A673 (cell line): ENCODE measurements at regions not wholly inside any gene's neighbourhood (a gene's known extent, or its start where the extent isn't known, plus 50 kb on each side); places are given as distances from the start of the nearest gene placed in this dataset.

Experiments
- BruUV-seq: library from RNA; stranded (reverse); fragments of 400-500 nt; replicated peaks from 2 replicates; lab custom pipeline; 2021; lab: Mats Ljungman, UMichigan
- CTCF ChIA-PET: fragments of 300-600 bp; sonication (Branson Sonifier 250); formaldehyde crosslinking; loops from one replicate; lab custom pipeline; 2022; ENCODE audit warnings: antibody characterized with exemption; lab: Charles Lee
- POLR2A ChIA-PET: fragments of 300-600 bp; sonication (Branson Sonifier 250); formaldehyde crosslinking; loops from one replicate; lab custom pipeline; 2022; ENCODE audit warnings: antibody characterized with exemption; ENCODE audit not compliant: low non-redundant PET; lab: Charles Lee
- DNase-seq: peaks from one replicate; pipeline ENCODE4 v3.0.0-alpha.2; 2015; ENCODE audit warnings: low spot score
- H3K27ac ChIP-seq: fragments of 200-600 bp; sonication (generic); 2 replicates; pipeline ENCODE4 v1.5.1; 2016; ENCODE audit warnings: mixed run types, low read depth, mild to moderate bottlenecking, mixed read lengths, antibody characterized with exemption, low read length; ENCODE audit not compliant: poor library complexity, severe bottlenecking
- H3K27me3 ChIP-seq: fragments of 200-600 bp; sonication (generic); replicated peaks from 2 replicates; pipeline ENCODE4 v1.6.1; 2017; ENCODE audit warnings: mixed run types, low read depth, mild to moderate bottlenecking, mixed read lengths, antibody characterized with exemption, low read length; ENCODE audit not compliant: insufficient read depth, poor library complexity
- H3K36me3 ChIP-seq: fragments of 200-600 bp; sonication (generic); 2 replicates; pipeline ENCODE4 v1.6.1; 2016; ENCODE audit warnings: mixed run types, mild to moderate bottlenecking, mixed read lengths, antibody characterized with exemption, low read length; ENCODE audit not compliant: insufficient read depth, poor library complexity, severe bottlenecking
- H3K4me1 ChIP-seq: fragments of 200-600 bp; sonication (generic); 2 replicates; pipeline ENCODE4 v1.6.1; 2017; ENCODE audit warnings: mixed run types, mild to moderate bottlenecking, mixed read lengths, antibody characterized with exemption, low read length; ENCODE audit not compliant: insufficient read depth, poor library complexity, severe bottlenecking
- H3K4me3 ChIP-seq: fragments of 200-600 bp; sonication (generic); 2 replicates; pipeline ENCODE4 v1.5.1; 2016; ENCODE audit warnings: low read depth, mixed run types, mild to moderate bottlenecking, mixed read lengths, low read length; ENCODE audit not compliant: poor library complexity, severe bottlenecking
- H3K9me3 ChIP-seq: fragments of 200-600 bp; sonication (generic); 2 replicates; pipeline ENCODE4 v1.6.1; 2016; ENCODE audit warnings: mixed run types, low read depth, mild to moderate bottlenecking, mixed read lengths, antibody characterized with exemption, low read length; ENCODE audit not compliant: poor library complexity, severe bottlenecking
- EZH2 ChIP-seq: fragments of 200-600 bp; sonication (generic); IDR thresholded peaks from 2 replicates; pipeline ENCODE4 v1.6.1; 2017; ENCODE audit warnings: borderline replicate concordance, low read depth, mild to moderate bottlenecking, mixed read lengths, antibody characterized with exemption, low read length; ENCODE audit not compliant: poor library complexity, severe bottlenecking
- intact Hi-C: fragments of 100-400 bp; cut with micrococcal nuclease; formaldehyde crosslinking; loops from one replicate; pipeline ENCODE4 v1.10.0; 2022; ENCODE audit not compliant: unreplicated experiment
- TF ChIP-seq, protein P1 (sequence below): fragments of 300-800, 200-600 bp; sonication (generic); conservative IDR thresholded peaks from 2 replicates; pipeline ENCODE4 v1.5.1; 2017; ENCODE audit warnings: low read depth, mild to moderate bottlenecking, antibody characterized with exemption, low read length, moderate library complexity, mixed read lengths

DNA sequence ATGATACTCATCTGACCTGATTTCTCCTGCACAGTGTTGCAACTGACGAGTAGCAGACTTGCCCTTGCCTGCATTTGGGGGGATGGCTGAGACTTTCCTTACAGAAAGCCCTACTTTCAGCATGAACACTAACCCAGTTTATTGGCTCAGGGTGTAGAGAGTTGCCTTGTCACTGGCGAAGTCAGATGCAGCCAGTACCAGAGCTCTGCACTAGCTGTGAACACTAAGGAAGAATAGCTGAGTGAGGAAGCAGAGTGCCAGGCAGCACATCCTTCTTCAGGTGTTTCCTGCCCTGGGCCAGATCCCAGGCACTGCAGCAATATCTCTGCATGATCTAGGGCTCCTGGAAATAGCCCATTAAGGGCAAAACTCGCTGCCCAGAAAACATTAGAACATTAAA, 154.0 kb upstream of the SYNPR start:
- no peaks in the 10 kb centered on the region for H3K9me3 ChIP-seq
- no peak for TF ChIP-seq EZH2
- TF ChIP-seq, protein P1, sequence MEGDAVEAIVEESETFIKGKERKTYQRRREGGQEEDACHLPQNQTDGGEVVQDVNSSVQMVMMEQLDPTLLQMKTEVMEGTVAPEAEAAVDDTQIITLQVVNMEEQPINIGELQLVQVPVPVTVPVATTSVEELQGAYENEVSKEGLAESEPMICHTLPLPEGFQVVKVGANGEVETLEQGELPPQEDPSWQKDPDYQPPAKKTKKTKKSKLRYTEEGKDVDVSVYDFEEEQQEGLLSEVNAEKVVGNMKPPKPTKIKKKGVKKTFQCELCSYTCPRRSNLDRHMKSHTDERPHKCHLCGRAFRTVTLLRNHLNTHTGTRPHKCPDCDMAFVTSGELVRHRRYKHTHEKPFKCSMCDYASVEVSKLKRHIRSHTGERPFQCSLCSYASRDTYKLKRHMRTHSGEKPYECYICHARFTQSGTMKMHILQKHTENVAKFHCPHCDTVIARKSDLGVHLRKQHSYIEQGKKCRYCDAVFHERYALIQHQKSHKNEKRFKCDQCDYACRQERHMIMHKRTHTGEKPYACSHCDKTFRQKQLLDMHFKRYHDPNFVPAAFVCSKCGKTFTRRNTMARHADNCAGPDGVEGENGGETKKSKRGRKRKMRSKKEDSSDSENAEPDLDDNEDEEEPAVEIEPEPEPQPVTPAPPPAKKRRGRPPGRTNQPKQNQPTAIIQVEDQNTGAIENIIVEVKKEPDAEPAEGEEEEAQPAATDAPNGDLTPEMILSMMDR, result no peak
- intact Hi-C loops, result no loop called here
- H3K27me3 ChIP-seq, result no peaks in the 10 kb centered on the region
- ChIA-PET POLR2A (no interaction called here), CTCF (no interaction called here)
- H3K27ac ChIP-seq, result no peak overlapping the region
- H3K36me3 ChIP-seq, result no peaks in the 10 kb centered on the region
- no peak for DNase-seq
- H3K4me1 ChIP-seq, result no peaks in the 10 kb centered on the region
- no peak overlapping the region for H3K4me3 ChIP-seq
- BruUV-seq, result no TSS peak

DNA sequence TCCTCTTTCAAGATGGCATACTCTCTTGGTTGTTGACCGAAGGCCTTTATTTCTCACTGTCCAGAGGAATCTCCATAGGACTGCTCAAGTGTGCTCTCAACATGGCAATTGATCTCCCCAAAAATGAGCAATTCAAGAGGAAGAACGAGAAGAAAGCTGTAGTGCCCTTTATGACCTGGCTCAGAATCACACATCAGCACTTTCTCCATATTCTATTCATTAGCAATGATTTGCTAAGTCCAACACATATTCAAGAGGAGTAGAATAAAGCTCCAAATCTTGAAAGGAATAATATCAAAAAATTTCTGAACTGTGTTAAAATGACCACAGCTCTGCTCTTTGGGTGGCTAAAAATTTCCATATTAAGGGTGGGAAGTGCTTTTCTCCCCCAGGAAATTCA, 151.6 kb upstream of the SYNPR start:
- intact Hi-C loops, result no loop called here
- CTCF ChIA-PET, result no interaction called here
- H3K4me1 ChIP-seq, result no peaks in the 10 kb centered on the region

DNA sequence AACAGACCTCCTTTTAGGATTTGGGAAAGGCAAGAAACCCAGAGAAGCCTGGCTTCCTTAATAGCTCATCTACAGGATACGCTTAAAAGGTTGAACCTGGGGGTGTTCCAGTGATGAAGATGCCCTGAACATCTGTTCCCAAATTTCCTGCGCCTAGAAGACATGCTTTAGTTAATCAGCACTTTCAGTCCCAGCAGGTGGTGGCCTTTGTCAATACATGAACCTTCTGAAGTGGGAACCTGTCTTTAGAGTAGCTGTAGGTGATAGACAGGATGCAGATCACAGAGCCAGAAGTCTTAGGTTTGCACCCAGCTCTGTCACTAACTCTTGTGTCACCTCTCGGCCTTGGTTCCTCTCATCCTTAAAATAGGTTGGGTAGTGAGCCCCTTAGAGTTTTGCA, 149.7 kb upstream of the SYNPR start:
- ChIA-PET POLR2A (no interaction called here), CTCF (no interaction called here)
- Histone ChIP-seq H3K4me1 (no peaks in the 10 kb centered on the region), H3K9me3 (no peaks in the 10 kb centered on the region), H3K36me3 (no peaks in the 10 kb centered on the region), H3K27me3 (no peaks in the 10 kb centered on the region), H3K4me3 (no peak overlapping the region), H3K27ac (no peak overlapping the region)
- BruUV-seq, result no TSS peak
- intact Hi-C loops, result no loop called here
- TF ChIP-seq, protein P1, result no peak
- TF ChIP-seq EZH2, result no peak
- DNase-seq, result no peak

More for the DNA sequence above, 151.6 kb upstream of the SYNPR start:
- POLR2A ChIA-PET, result no interaction called here
- Histone ChIP-seq H3K36me3 (no peaks in the 10 kb centered on the region), H3K27me3 (no peaks in the 10 kb centered on the region), H3K4me3 (no peak overlapping the region), H3K9me3 (no peaks in the 10 kb centered on the region), H3K27ac (no peak overlapping the region)
- DNase-seq, result no peak
- no peak for TF ChIP-seq EZH2
- TF ChIP-seq, protein P1, result no peak
- no TSS peak for BruUV-seq
